Upper lobe of left lung (tissue), 6 donors: ENCODE measurements at regions not wholly inside any gene's neighbourhood (a gene's known extent, or its start where the extent isn't known, plus 50 kb on each side); places are given as distances from the start of the nearest gene placed in this dataset.

Experiments used
- ATAC-seq, 2 donors: fragments of 200-7000 bp; cut with Tn5 transposase; one replicate each; pipeline ENCODE4 v1.9.1; 2022; ENCODE audit warnings: mild to moderate bottlenecking in 2 of 2, moderate library complexity in 2 of 2; ENCODE audit not compliant: low FRiP score in 2 of 2
- DNase-seq, 2 donors: peaks; one replicate each; pipeline ENCODE4 v3.0.0-alpha.2; 2019 to 2020
- H3K27ac ChIP-seq, 4 donors: fragments of 200-600 bp; sonication (generic); one replicate each; pipeline ENCODE4 v1.5.1; 2016 to 2019
- H3K27me3 ChIP-seq, 4 donors: fragments of 200-600 bp; sonication (generic); one replicate each; pipeline ENCODE4 v1.5.1; 2017 to 2019
- H3K36me3 ChIP-seq, 4 donors: fragments of 200-600 bp; sonication (generic); one replicate each; pipeline ENCODE4 v1.5.1; 2016 to 2019
- H3K4me1 ChIP-seq, 4 donors: fragments of 200-600 bp; sonication (generic); one replicate each; pipeline ENCODE4 v1.5.1; 2018 to 2019
- H3K4me3 ChIP-seq, 4 donors: fragments of 200-600 bp; sonication (generic); one replicate each; pipeline ENCODE4 v1.5.1; 2017 to 2019; ENCODE audit warnings: mild to moderate bottlenecking in 2 of 4, moderate library complexity in 1 of 4
- H3K9me3 ChIP-seq, 4 donors: fragments of 200-600 bp; sonication (generic); one replicate each; pipeline ENCODE4 v1.5.1; 2018 to 2019
- CTCF ChIP-seq, 6 experiments: fragments of 450-650 bp in 4 of 6; fragments of 200-600 bp in 2 of 6; sonication (generic) in 2 of 6; IDR thresholded peaks; one replicate each; pipeline ENCODE4 v1.5.1; 2016 to 2019; ENCODE audit warnings: antibody characterized with exemption in 6 of 6
- EP300 ChIP-seq, 4 donors: sonication (generic); formaldehyde crosslinking; IDR thresholded peaks; one replicate each; pipeline ENCODE4 v1.5.1; 2017; ENCODE audit warnings: antibody characterized with exemption in 4 of 4, control low read depth in 2 of 4
- POLR2A ChIP-seq, 4 donors: fragments of 450-650 bp; IDR thresholded peaks; one replicate each; pipeline ENCODE4 v1.5.1; 2016 to 2017; ENCODE audit warnings: antibody characterized with exemption in 4 of 4, mild to moderate bottlenecking in 2 of 4
- POLR2AphosphoS5 ChIP-seq, 2 donors: sonication (generic); formaldehyde crosslinking; IDR thresholded peaks; one replicate each; pipeline ENCODE4 v1.5.1; 2017; ENCODE audit warnings: antibody characterized with exemption in 2 of 2
- WGBS, 2 donors: methylation state at CpG; one replicate each; pipeline ENCODE4 v1.1.5; 2017 to 2018; 5-methylcytosine and 5-hydroxymethylcytosine counted together
- donor health status: DM: no; HTN: no; CAD: no; lungs with moderate emphysema.
- donor health status: DM: no; HTN: yes; CAD: no; lungs with severe emphysema.

- Histone ChIP-seq H3K27ac (no peak overlapping the region), H3K9me3 (no peaks in the 10 kb centered on the region), H3K4me3 (no peak overlapping the region), H3K36me3 (no peaks in the 10 kb centered on the region), H3K27me3 (no peaks in the 10 kb centered on the region), H3K4me1 (no peaks in the 10 kb centered on the region)
- ATAC-seq (no peak), DNase-seq (no peak)
- no peak for TF ChIP-seq POLR2A (IDR thresholded peaks at IDR 0.05)
- TF ChIP-seq EP300 (IDR thresholded peaks at IDR 0.05), result no peak
- TF ChIP-seq CTCF (IDR thresholded peaks at IDR 0.05), result no peak
- TF ChIP-seq POLR2AphosphoS5 (IDR thresholded peaks at IDR 0.05), result no peak
- WGBS, 2 donors, result 67 to 77% methylated on average over 5 of the region's 5 CpGs
These were observed 509.7 kb downstream of the AJAP1 start for GRCh38 chr1:5164158-5164557.

- H3K4me3 ChIP-seq, result no peak overlapping the region
- H3K9me3 ChIP-seq, result no peaks in the 10 kb centered on the region
- H3K36me3 ChIP-seq, result no peaks in the 10 kb centered on the region
- peak in 1 of 2 donors; percentile 15 for DNase-seq
- H3K27ac ChIP-seq, result no peak overlapping the region
- WGBS, 2 donors, result 48 to 67% methylated on average over 4 of the region's 4 CpGs
- TF ChIP-seq CTCF (IDR thresholded peaks at IDR 0.05) (no peak), EP300 (IDR thresholded peaks at IDR 0.05) (no peak), POLR2A (IDR thresholded peaks at IDR 0.05) (no peak), POLR2AphosphoS5 (IDR thresholded peaks at IDR 0.05) (no peak)
- no peaks in the 10 kb centered on the region for H3K4me1 ChIP-seq
- H3K27me3 ChIP-seq, result no peaks in the 10 kb centered on the region
- no peak for ATAC-seq
These were observed 507.0 kb downstream of the AJAP1 start for GRCh38 chr1:5161372-5161771.

- Histone ChIP-seq H3K4me1 (no peaks in the 10 kb centered on the region), H3K4me3 (no peak overlapping the region), H3K27me3 (no peaks in the 10 kb centered on the region), H3K9me3 (no peaks in the 10 kb centered on the region), H3K36me3 (no peaks in the 10 kb centered on the region), H3K27ac (no peak overlapping the region)
- no peak for TF ChIP-seq EP300 (IDR thresholded peaks at IDR 0.05)
- TF ChIP-seq POLR2A (IDR thresholded peaks at IDR 0.05), result no peak
- TF ChIP-seq CTCF (IDR thresholded peaks at IDR 0.05), result no peak
- no peak for TF ChIP-seq POLR2AphosphoS5 (IDR thresholded peaks at IDR 0.05)
- 61 to 66% methylated on average over 3 to 4 of the region's 4 CpGs for WGBS, 2 donors
- DNase-seq (no peak), ATAC-seq (no peak)
These were observed 502.8 kb downstream of the AJAP1 start for GRCh38 chr1:5157175-5157574.

- Histone ChIP-seq H3K27ac (no peak overlapping the region), H3K4me1 (no peaks in the 10 kb centered on the region), H3K36me3 (no peaks in the 10 kb centered on the region), H3K27me3 (no peaks in the 10 kb centered on the region), H3K9me3 (no peaks in the 10 kb centered on the region), H3K4me3 (no peak overlapping the region)
- WGBS, 2 donors, result 40 to 52% methylated on average over 7 of the region's 7 CpGs
- TF ChIP-seq CTCF (IDR thresholded peaks at IDR 0.05) (no peak), EP300 (IDR thresholded peaks at IDR 0.05) (no peak)
- ATAC-seq (no peak), DNase-seq (no peak)
These were observed 502.2 kb downstream of the AJAP1 start for GRCh38 chr1:5156416-5157120.

DNA sequence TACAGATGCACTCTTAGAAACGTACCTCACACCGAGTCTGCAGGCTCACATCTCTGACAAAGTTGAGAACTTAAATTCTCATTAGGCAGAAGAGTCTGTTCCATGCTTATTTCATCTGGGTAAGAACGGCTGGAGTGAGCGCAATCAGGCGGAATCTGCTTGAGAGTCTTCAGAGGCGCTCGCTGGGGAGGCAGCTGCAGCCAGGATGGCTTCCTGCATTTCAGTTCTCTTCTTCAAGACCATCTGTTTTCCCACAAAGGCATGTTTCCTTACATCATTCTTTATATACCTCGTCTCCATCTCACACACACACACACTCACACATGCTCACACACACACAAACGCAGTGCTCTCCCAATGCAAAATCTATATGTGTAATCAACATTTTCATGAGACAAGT is 497.1 kb downstream of the AJAP1 start:
- Histone ChIP-seq H3K9me3 (no peaks in the 10 kb centered on the region), H3K4me3 (no peak overlapping the region), H3K36me3 (no peaks in the 10 kb centered on the region), H3K27ac (no peak overlapping the region), H3K27me3 (no peaks in the 10 kb centered on the region), H3K4me1 (no peaks in the 10 kb centered on the region)
- TF ChIP-seq EP300 (IDR thresholded peaks at IDR 0.05) (no peak), POLR2AphosphoS5 (IDR thresholded peaks at IDR 0.05) (no peak), POLR2A (IDR thresholded peaks at IDR 0.05) (no peak), CTCF (IDR thresholded peaks at IDR 0.05) (no peak)
- no peak for ATAC-seq
- no peak for DNase-seq
- 75 to 83% methylated on average over 9 of the region's 9 CpGs for WGBS, 2 donors
